GM18867 (cell line): ENCODE measurements at regions not wholly inside any gene's neighbourhood (a gene's known extent, or its start where the extent isn't known, plus 50 kb on each side); places are given as distances from the start of the nearest gene placed in this dataset.
A peak's percentile ranks its signal among the peaks of the same experiment; 100 is the strongest.

Experiments
- ATAC-seq: cut with Tn5 transposase; IDR thresholded peaks from one replicate; pipeline ENCODE4 v1.9.1; 2021; ENCODE audit warnings: mild to moderate bottlenecking, moderate library complexity; ENCODE audit not compliant: unreplicated experiment

DNA sequence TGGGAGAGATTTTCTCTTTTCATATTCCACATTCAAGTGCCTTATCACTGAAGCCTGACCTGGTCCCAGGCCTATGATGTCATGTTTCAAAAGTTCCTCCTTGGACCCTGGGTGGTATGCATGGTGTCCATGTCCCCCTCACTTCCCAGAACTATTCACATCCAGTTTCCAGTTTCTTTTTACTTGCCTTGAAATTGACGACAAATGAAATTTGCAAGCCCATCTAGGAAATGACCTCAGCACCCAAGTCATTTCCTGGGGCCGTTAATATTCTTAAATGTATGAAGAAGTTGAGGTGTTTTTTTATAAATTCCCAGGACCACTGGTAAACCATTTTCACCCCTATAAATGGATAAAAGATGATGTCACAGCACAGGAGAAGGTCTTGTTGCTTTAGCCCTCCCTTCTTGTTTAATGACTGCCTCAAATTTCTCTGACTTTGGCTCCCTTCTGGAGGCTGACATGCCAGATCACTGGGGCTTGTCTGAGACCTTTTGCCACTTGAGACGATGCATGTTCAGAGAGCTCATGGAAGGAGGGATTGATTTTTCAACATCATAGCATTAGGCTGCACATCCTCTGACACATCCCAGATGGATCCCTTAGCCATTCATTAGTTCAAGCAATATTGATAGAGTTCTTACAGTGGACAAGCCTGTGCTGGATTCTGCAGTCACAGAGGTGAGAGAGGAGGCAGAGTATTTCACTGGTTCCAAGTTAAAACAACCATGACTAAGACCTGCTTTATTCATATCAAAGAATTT lies 221.3 kb downstream of the PLPP3 start:
- no peak for ATAC-seq

- ATAC-seq = no peak
Measured at GRCh38 chr1:56356376-56356990, 222.9 kb downstream of the PLPP3 start.

DNA sequence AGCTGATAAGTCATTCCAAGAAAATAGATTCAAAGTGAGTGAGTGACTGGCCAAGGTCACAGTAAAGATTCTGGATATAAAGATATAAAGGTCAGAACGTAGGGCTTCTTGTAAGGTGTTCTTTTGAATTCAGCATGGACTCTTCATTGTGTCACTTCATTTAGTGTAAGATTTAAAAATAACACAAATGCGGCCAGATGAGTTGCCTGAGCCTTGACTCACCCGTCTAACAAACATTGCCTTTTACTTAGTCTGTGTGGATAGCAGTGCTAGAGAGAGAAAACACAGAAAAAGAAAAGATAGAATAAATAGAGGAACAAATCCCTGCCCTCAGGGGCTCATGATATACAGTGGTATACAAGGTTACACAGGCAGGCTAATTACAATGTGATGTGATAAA lies 223.4 kb downstream of the PLPP3 start:
- ATAC-seq = no peak

DNA sequence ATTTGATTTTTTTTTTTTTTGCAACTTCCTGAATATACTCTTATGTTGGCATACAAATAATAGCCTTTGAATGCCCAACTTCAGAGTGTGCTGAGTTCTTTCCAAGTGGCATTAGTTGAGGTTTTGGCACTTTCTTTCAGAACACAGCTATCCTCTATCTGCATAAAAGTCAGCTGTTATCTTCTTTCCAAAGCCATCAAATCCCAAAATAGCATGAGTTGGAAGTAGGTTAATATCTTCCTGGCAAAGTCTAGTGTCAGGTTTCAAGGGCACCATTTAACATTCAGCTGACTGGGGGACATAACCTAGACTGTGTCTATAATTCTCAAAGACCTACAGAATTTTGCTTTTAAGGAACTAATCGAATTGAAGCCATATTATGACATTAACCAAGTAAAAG lies 223.9 kb downstream of the PLPP3 start:
- ATAC-seq = no peak

- no peak for ATAC-seq
Measured at GRCh38 chr1:56345831-56346230, 233.5 kb downstream of the PLPP3 start.

GRCh38 chr1:56340977-56341376 lies 238.4 kb downstream of the PLPP3 start:
- no peak for ATAC-seq

DNA sequence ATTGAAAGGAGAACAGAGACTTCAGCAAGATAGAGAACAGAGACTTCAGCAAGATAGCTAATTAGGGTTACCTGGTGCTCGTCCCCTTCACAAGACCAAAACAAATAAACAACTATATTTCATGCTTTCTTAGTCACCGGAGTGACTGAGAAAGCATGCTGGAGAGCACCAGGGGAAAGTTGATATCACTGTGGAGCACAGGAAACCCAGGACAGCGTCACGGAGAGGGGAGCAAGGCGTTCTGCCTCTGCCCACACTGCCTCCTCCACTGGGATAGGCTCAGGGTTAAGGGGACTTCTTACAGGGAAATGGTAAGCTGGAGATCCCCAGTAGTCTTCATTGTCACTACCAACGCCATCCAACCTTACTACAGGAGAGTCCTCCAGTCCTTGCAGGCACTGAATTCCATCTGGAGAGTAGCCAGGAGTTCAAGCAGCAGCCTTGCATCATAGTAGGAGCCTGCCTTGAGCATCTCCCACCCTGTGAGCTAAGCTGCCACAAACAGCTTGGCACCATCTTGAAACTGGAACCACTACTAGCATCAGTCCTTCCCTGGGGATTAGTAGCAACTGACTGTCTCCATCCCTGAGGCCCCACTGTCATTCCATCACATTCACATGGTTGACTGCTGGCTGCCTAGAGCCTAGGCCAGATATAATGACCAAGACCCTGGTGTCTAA lies 239.4 kb downstream of the PLPP3 start:
- no peak for ATAC-seq

DNA sequence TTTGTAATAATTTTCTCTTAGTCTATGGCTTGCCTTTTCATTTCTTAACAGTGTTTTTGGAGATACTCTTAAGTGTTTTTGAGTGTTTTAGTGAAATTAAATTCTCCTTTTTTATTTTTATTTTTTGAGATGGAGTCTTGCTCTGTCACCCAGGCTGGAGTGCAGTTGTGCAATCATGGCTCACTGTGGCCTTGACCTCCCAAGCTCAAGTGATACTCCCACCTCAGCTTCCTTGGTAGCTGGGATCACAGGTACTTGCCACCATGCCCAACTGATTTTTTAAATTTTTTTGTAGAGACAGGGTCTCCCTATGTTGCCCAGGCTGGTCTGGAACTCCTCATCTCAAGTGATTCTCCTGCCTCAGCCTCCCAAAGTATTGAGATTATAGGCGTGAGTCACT lies 240.3 kb downstream of the PLPP3 start:
- ATAC-seq = no peak

DNA sequence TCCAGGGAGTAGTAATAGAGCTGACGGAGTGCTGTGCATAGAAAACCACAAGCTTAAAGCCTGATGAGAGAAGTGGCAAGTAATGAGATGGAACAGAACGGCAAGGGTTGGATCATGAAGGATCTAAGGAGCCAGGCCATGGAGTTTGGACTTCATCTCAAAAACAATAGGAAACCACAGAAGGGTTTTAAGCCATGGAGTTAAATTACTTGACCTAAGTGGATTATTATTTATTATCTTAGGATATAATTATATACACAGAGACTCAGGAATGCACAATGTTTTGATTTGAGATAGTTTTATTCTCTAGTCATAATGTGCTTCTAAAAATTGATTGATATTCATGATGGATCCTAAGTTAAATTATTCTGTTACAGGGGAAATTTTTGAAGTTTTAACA lies 242.4 kb downstream of the PLPP3 start:
- no peak for ATAC-seq

DNA sequence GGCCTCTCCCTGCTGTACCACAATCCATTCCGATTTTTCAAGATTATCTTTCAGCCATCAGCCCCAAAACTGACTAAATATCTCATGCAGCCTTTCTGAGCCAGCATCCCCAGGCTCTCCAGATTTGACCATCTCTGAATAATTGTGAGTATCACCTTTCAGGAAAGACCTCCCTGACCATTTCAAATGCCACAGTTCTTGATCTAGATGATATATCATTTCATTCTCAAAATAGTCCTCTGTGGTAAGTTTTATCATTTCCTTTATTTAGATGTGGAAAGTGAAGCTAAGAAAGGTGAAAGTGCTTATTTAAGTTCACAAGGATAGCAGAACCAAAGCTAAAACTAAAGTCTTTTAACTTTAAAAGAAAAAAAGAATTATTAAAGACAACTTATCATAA lies 244.0 kb downstream of the PLPP3 start:
- no peak for ATAC-seq

DNA sequence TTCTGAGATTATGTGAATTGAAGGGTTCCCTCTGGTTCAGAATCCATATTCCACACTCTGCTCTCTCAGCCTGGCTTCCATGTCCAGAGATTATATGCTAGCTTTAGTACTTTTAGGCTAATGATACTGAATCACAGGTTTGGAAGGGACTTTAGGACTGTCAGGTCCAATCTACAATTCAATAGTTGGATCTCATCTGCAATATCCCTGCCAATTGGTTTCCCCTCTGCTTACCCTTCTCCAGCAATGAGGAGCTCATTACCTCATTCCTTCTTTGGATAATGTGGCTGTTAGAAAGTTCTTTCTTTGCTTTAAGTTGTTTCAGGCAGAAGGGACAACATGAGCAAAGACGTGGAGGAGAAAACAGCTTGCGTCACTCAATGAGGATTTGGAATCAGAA lies 245.3 kb downstream of the PLPP3 start:
- ATAC-seq = no peak

GRCh38 chr1:56333461-56333860 lies 245.9 kb downstream of the PLPP3 start:
- no peak for ATAC-seq

- peak; percentile 67 for ATAC-seq
Measured at GRCh38 chr1:56331892-56332567, 247.3 kb downstream of the PLPP3 start.

- no peak for ATAC-seq
Measured at GRCh38 chr1:56331207-56331891, 248.0 kb downstream of the PLPP3 start.

DNA sequence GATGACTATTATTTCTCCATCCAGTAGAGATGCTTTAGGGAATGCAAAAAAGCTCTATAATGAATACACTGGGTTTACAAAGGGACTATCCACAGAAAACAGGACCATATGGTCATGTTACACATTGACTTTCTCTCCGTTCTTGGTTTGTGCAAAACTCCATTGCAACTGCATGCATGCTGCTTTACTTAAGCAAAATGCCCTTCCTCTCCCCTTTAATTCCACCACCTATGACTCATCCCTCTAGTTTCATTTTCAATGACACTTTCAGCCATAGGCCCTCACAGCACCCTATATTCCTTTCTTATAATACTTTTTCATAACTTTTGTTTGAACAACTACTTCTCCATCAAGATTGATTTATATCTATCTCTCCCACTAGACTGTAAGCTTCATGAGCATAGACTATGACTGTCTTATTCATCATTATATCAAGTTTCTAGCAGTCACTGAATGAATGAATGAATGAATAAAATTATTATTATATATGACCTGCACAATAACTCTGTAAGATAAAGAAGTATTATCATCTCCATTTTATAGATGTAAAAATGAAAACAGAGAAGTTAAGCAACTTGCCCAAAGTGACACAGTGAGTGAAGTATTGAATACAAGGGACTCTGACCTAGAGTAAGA lies 248.9 kb downstream of the PLPP3 start:
- ATAC-seq = peak; percentile 78

GRCh38 chr1:56329970-56330369 lies 249.4 kb downstream of the PLPP3 start:
- no peak for ATAC-seq

DNA sequence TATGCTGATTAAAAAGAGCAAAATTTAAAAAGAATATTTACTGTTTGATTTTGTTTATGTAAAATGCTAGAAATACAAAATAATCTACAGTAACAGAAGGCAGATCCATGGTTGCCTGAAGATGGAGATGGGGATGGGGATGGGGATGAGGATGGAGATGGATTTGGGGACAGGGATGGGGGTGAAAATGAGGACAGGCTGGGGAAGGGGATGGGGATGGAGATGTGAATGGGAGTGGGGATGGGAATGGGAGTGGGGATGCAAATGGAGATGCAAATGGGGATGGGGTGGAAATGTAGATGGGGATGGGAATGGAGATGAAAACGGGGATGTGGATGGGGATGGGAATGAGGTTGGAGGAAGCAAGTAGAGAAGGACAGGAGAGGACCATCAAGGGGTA lies 252.2 kb downstream of the PLPP3 start:
- ATAC-seq = no peak

DNA sequence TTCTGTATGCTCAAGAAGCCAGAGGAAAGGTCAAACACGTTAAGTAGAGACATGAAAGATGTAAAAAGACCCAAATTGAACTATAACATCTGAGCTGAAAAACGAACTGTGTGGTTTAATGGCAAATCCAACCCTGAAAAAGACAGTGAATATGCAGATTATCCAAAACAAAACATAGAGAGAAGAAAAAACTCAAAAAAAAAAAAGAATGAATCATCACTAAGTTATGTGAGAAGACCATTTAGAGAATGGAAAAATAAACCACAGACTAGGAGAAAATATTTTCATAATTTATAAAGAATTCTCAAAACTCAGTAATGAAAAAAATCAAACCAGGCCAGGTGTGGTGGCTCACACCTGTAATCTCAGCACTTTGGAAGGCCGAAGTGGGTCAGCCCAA lies 253.3 kb downstream of the PLPP3 start:
- no peak for ATAC-seq

DNA sequence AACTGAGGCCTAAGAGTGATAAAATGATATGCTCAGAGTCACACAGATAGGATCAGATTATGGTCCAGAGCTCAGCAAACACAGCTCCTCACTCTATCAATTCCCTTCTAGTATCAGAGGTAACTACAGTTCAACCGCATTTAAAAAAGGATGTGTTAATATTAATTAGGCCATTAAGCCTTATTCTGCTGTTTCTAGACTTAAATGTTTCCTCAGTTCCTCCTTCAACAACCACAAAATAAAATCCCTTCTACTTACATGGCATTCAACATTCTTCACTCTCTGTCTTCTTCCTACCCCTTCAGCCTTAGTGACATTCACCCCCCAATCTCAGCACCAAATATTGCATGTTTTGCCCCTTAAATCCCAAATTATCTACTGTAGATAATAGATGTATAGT lies 254.9 kb downstream of the PLPP3 start:
- ATAC-seq = no peak

DNA sequence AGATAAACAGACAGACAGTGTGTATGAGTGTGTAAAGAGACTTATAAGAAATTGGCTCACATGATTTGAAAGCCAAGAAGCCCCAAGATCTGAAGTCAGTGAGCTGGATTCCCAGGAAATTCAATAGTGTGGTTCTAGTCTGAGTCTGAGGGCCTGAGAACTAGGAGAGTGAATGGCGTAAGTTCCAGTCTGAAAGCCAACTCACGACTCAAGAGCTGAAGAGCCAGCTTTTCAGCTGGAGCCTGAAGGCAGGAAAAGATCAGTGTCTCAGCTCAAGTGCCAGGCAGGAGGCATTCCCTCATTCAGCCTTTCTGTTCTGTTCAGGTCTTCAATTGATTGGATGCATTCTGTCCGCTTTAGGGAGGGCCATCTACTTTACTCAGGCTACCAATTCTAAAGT lies 257.2 kb downstream of the PLPP3 start:
- ATAC-seq = no peak

DNA sequence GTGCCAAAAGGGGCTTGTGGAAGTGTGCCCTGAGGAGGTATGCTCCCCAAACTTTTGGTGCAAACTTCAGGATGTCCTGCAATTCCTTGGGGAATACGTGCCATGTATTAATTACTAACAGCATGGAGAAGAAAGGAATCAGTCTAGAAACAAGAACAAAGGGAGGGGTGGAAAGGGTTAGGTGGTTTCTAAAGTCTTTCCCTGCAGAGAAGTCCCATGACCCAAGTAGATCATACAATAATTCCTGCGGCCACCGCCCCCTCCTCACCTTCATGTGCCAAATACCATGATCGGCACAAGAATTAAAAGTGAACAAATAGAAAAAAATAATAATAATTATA lies 258.2 kb downstream of the PLPP3 start:
- no peak for ATAC-seq
